ENCODE measurements at regions not wholly inside any gene's neighbourhood (a gene's known extent, or its start where the extent isn't known, plus 50 kb on each side); places are given as distances from the start of the nearest gene placed in this dataset.

DNA sequence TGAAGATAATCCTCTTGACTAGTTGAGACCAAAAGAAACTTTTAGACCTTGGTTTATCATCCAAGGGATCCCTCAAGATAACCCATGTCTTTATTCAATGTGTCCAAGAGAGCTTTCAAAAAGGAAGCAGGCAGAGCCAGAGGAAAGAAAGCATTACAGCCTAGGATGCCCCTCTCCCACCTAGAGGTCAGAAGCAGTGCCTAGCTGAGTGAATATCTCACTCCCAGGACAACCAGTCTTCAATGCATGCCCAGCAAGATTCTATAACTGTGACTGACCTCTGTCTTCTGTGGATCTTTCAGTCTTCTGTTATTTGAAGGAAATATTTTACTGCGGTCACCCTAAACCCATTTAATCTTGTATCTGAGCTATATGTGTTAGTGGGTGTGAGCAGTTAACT lies 537.2 kb upstream of the CPEB2 start:
- H3K4me3 Mint-ChIP-seq = no peak overlapping the region
- peaks cover 3% of the 10 kb centered on the region for H3K27me3 Mint-ChIP-seq (ENCODE audit: low read depth)
- no peak overlapping the region for H3K27ac Mint-ChIP-seq (ENCODE audit: unreplicated experiment)
- TF ChIP-seq, protein P1, sequence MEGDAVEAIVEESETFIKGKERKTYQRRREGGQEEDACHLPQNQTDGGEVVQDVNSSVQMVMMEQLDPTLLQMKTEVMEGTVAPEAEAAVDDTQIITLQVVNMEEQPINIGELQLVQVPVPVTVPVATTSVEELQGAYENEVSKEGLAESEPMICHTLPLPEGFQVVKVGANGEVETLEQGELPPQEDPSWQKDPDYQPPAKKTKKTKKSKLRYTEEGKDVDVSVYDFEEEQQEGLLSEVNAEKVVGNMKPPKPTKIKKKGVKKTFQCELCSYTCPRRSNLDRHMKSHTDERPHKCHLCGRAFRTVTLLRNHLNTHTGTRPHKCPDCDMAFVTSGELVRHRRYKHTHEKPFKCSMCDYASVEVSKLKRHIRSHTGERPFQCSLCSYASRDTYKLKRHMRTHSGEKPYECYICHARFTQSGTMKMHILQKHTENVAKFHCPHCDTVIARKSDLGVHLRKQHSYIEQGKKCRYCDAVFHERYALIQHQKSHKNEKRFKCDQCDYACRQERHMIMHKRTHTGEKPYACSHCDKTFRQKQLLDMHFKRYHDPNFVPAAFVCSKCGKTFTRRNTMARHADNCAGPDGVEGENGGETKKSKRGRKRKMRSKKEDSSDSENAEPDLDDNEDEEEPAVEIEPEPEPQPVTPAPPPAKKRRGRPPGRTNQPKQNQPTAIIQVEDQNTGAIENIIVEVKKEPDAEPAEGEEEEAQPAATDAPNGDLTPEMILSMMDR (conservative IDR thresholded peaks at IDR 0.05) = no peak
- no peaks in the 10 kb centered on the region for H3K36me3 Mint-ChIP-seq (ENCODE audit: low read depth)
- DNase-seq (ENCODE audit: low read depth, low spot score) = no peak
- no peaks in the 10 kb centered on the region for H3K4me1 Mint-ChIP-seq
- no peaks in the 10 kb centered on the region for H3K9me3 Mint-ChIP-seq

DNA sequence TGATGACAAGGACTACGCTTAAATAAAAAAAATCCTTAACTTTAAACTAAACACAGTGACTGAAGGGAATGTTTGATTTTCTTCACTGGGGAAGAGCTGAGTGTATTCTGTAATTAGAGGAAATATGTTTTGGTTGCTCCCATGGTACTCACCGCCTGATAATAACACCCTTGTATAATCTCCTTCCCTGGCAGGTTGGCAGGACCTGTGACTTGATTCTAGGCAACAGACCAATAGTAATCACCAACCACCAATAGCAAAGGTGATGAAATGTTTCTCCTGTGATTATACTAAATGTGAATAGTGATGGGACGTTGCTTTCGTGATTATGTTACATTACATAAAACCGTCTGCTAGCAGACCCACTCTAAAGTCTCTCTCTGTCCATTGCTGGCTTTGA lies 536.8 kb upstream of the CPEB2 start:
- TF ChIP-seq, protein P1 (conservative IDR thresholded peaks at IDR 0.05) = no peak
- no peaks in the 10 kb centered on the region for H3K9me3 Mint-ChIP-seq
- no peaks in the 10 kb centered on the region for H3K36me3 Mint-ChIP-seq (ENCODE audit: low read depth)
- H3K27ac Mint-ChIP-seq (ENCODE audit: unreplicated experiment) = no peak overlapping the region
- DNase-seq (ENCODE audit: low read depth, low spot score) = no peak
- no peak overlapping the region for H3K4me3 Mint-ChIP-seq
- no peaks in the 10 kb centered on the region for H3K4me1 Mint-ChIP-seq
- peaks cover 3% of the 10 kb centered on the region for H3K27me3 Mint-ChIP-seq (ENCODE audit: low read depth)

DNA sequence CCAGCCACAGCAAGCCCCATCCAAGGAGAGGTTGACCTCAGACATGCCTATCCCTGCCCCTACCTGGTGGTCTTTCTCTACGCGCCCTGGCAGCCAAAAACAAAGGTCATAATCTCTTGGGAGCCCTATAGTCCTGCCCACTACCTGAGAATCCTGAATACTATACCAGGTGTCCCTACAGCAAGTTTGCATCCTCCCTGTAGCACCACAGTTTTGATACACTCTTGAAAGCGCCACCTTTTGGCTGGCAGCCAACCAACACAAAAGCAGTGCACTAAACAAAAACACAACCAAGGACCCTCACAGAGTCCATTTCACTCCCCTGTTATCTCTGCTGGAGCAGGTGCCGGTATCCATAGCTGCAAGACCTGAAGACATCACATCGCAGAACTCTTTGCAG lies 523.8 kb upstream of the CPEB2 start:
- TF ChIP-seq, protein P1 (conservative IDR thresholded peaks at IDR 0.05) = no peak
- peaks cover 9% of the 10 kb centered on the region for H3K36me3 Mint-ChIP-seq (ENCODE audit: low read depth)
- peaks cover 7% of the 10 kb centered on the region for H3K27me3 Mint-ChIP-seq (ENCODE audit: low read depth)
- DNase-seq (ENCODE audit: low read depth, low spot score) = no peak
- peaks cover 6% of the 10 kb centered on the region for H3K9me3 Mint-ChIP-seq
- no peaks in the 10 kb centered on the region for H3K4me1 Mint-ChIP-seq
- no peak overlapping the region for H3K27ac Mint-ChIP-seq (ENCODE audit: unreplicated experiment)
- no peak overlapping the region for H3K4me3 Mint-ChIP-seq

DNA sequence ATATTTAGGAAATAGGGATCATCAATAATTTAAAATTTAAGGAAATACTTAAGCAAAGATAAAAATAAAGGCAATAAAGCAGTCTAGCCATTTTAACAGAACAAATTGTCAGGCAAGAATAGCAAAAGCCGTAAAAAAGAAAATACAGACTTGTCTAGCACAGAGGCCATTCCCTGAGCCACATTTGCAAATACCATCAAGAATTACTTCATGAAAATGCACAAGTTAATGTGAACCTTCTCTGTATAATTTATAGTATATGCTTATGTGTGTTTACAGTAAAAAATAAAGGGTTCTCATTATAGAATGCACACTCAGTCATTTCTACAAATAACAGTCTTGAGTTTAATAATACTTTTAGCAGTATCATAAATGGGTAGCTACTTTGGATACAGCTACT lies 505.9 kb upstream of the CPEB2 start:
- DNase-seq (ENCODE audit: low read depth, low spot score) = no peak
- no peak overlapping the region for H3K27ac Mint-ChIP-seq (ENCODE audit: unreplicated experiment)
- TF ChIP-seq, protein P1 (conservative IDR thresholded peaks at IDR 0.05) = no peak
- H3K27me3 Mint-ChIP-seq (ENCODE audit: low read depth) = peaks cover 11% of the 10 kb centered on the region
- H3K36me3 Mint-ChIP-seq (ENCODE audit: low read depth) = no peaks in the 10 kb centered on the region
- H3K9me3 Mint-ChIP-seq = no peaks in the 10 kb centered on the region
- no peaks in the 10 kb centered on the region for H3K4me1 Mint-ChIP-seq
- no peak overlapping the region for H3K4me3 Mint-ChIP-seq

DNA sequence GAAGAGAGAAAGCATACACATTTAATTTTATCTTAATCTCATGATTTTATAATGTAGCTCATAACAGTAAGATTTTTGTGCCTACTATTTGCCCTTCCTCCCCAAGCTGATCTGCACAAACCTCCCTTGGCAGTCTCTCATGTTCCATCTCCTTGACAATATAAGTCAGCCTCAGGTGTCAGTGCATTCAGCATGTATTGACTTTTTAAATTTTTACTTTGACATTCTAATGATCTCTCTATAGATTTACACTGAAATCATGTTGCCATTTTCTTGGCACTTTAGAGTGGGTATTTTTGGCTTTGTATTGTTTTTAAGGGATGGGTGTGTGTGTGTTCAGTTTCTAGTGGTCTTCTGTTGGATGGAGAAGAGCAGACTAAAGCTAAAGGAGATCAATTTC lies 505.3 kb upstream of the CPEB2 start:
- H3K4me3 Mint-ChIP-seq = no peak overlapping the region
- no peaks in the 10 kb centered on the region for H3K9me3 Mint-ChIP-seq
- no peaks in the 10 kb centered on the region for H3K36me3 Mint-ChIP-seq (ENCODE audit: low read depth)
- TF ChIP-seq, protein P1 (conservative IDR thresholded peaks at IDR 0.05) = no peak
- no peaks in the 10 kb centered on the region for H3K4me1 Mint-ChIP-seq
- no peak for DNase-seq (ENCODE audit: low read depth, low spot score)
- no peak overlapping the region for H3K27ac Mint-ChIP-seq (ENCODE audit: unreplicated experiment)
- H3K27me3 Mint-ChIP-seq (ENCODE audit: low read depth) = peaks cover 11% of the 10 kb centered on the region

DNA sequence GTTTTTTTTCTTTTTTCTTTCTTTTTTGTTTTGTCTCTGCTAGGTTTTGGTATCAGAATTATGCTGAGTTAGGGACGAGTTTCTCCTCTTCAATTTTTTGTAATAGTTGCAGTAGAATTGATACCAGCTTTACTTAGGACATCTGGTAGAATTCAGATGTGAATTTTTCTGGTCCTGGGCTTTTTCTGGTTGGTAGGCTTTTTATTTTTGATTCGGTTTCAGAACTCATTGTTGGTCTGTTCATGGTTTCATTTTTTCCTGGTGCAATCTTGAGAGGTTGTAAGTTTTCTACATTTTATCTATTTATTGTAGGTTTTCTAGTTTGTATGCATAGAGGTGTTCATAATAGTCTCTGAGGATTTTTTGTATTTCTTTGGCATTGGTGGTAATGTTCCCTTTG lies 498.1 kb upstream of the CPEB2 start:
- DNase-seq (ENCODE audit: low read depth, low spot score) = no peak
- TF ChIP-seq, protein P1 (conservative IDR thresholded peaks at IDR 0.05) = no peak
- Mint-ChIP-seq H3K27me3 (ENCODE audit: low read depth) (peaks cover 4% of the 10 kb centered on the region), H3K27ac (ENCODE audit: unreplicated experiment) (no peak overlapping the region), H3K9me3 (no peaks in the 10 kb centered on the region), H3K36me3 (ENCODE audit: low read depth) (no peaks in the 10 kb centered on the region), H3K4me3 (no peak overlapping the region), H3K4me1 (no peaks in the 10 kb centered on the region)
